Activated T-cell treated with anti-CD3 and anti-CD28 coated beads, Interleukin-2, amount 50 U/mL, for 1 hour (primary cell): ENCODE measurements at regions not wholly inside any gene's neighbourhood (a gene's known extent, or its start where the extent isn't known, plus 50 kb on each side); places are given as distances from the start of the nearest gene placed in this dataset.
"Not testable (repeated sequence)": the region's sequence is repeated elsewhere in the genome, so short reads cannot be mapped to it uniquely, and the experiment has no call there.

Experiments used
- DNase-seq: peaks from one replicate; pipeline ENCODE4 v3.0.0-alpha.2; 2020

DNA sequence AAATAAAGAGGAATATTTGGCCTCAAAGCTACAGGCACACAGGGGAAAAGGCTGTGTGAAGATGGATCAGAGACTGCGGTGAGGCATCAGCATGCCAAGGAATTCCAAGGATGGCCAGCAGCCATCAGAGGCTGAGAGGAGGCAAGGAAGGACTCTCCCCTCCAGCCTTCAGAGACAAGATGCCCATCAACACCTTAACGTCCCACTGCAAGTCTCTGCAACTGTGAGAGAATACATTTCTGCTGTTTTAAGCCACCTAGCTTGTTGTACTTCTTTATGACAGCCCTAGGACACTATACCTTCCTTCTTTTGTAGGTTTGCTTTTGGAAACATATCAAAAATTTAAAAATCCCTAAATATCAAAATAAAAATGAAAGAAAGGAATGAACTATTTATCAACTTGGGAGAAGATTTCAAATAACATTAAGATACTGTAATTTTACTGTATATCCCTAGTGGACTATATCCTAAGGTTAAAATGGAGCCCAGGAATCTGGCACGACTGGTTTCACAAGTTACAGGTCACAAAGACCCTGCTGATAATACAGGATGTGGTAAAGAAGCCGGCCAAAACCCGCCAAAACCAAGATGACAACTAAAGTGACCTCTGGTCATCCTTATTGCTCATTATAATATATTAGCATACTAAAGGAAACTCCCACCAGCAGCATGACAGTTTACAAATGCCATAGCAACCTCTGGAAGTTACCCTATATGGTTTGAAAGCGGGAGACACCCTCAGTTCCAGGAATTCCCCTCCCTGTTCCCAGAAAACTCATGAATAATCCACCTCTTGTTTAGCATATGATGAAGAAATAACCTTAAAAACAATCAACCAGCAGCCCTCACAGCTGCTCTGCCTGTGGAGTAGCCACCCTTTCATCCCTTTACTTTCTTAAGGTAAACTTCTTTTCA lies 185.2 kb downstream of the AVL9 start:
- DNase-seq: no peak

DNA sequence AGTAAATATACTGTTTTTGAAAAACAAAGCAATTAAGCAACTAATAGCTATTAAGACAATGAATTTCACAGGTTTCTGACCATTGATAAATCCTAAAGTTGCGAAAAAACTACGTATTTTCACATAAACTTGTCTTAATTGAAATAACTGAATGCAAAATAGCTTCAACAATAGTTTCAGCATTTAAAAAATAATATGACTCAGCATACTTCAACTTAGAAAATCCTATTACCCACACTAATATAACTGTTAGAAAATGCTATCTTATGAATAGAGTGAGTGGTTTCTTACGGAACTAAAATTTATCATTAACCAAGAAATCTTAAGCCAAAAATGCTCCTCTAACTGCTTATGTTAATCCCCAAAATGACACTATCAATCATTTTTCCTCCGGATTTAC lies 183.9 kb downstream of the AVL9 start:
- no peak for DNase-seq

DNA sequence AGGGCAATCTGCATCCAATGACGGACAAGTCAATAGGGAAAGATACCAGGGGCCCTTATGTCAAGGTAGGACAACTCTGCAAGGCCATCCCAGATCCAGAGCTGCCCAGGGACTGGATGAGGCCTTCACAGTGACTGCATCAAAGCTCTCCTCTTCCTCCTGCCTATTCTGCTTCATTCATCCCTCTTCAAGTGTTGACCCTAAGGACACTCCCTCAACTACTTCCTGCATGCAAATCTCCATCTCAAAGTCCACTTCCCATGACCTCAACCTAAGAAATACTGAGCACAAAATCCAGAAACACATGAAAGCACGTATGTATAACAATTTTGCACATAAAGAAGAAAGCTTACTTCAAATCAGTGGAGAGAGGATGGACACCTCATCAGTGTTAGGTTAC lies 182.3 kb downstream of the AVL9 start:
- no peak for DNase-seq

DNA sequence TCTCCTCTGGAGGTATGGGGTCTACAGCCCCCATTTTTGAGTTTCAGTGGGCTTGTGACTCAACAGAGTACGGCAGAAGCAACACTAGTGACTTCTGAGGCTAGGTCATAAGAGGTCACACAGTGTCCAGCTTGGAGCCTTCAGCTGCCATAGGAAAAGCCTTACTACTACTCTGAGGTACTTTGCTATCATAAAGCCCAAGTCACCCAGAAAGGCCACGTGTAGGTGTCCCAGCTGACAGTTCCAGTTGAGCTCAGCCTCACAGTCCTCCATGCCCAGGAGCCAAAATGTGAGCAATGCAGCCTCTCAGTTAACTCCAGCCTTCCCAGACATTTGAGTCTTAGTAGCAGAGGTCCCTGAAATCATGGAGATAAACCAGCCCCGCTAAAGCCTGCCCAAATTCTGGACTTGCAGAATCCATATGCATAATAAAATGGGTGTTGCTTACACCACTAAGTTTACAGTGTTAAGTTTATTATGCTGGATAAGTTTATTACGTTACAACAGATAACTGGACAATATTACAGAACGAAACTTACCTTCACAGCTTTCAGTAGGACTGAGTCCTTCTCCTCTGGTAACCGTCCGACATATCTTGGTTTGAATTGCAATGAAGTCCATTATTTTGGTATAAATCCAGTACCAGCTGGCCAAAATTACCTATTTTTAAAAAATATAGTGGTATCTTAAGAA lies 181.1 kb downstream of the AVL9 start:
- no peak for DNase-seq

DNA sequence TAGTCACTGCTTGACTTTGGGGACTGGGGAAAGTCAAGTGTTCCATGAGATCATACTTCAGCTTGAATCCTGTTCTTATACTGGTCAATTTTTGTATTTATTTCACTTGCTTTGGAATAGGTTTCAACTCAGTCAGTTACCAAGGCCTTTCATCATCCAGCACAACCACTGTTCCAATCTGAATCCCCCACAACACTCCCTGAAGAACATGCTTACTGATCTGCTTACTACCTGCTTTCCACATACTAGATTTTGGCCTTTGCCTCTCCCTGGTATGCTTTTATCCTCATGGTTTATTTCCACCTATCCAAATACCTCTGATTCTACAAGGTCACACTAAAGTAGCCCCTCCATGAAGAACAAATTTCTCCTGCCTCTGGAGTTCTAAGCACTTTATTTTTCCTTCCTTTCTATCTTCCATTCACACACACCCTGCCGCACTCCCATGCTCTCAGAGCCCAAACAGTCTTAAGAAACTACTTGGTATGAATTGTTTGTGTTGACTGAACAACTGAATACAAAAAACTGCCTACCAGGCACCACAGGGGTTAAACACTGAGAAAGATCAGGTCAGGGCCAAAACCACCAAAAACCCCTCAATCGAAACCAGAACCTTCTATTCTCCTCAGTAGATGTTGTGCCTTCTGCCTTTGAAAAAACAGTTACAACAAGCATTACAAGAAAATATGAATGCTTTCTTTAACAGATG lies 178.1 kb downstream of the AVL9 start:
- DNase-seq: no peak

DNA sequence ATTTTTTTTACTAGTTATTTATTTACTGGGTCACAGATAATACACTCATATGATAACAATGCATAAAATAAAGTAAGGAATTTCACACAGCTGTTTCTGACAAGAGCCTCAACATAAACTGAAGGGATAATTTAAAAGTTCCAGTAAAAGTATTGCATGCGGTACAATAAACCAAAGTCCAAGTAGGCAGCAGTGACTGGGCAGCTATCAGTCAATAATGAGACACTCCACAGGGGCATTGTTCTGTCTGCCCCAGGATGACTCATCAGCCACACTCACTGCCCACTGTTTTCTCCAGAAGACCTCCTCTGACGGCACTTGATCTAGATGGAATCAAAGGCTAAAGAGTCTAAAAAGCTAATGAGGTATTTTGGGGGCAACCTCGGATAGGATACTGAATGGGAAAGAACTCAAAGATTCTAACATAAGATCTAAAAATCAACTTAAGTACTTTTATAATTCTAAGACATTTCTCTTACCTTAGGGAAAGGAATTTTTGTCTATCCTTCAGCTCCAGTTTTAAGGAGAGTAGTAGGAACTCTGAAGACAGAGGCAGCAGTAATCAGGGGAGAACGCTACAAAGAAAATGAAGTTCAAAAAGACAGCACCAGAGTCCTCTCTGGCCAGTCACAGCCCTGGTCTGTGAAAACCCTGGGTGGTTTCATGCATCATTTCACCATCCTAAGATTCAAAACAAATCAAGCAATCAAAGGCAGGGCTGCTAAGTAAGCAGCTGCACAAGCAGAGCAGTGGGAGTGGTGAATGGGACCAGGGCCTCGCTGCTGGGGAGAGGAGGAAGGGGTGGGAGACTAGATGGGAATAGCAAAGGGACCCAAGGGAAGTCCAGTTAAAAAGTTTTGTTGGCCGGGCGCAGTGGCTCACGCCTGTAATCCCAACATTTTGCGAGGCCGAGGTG lies 175.1 kb downstream of the AVL9 start:
- no peak for DNase-seq

DNA sequence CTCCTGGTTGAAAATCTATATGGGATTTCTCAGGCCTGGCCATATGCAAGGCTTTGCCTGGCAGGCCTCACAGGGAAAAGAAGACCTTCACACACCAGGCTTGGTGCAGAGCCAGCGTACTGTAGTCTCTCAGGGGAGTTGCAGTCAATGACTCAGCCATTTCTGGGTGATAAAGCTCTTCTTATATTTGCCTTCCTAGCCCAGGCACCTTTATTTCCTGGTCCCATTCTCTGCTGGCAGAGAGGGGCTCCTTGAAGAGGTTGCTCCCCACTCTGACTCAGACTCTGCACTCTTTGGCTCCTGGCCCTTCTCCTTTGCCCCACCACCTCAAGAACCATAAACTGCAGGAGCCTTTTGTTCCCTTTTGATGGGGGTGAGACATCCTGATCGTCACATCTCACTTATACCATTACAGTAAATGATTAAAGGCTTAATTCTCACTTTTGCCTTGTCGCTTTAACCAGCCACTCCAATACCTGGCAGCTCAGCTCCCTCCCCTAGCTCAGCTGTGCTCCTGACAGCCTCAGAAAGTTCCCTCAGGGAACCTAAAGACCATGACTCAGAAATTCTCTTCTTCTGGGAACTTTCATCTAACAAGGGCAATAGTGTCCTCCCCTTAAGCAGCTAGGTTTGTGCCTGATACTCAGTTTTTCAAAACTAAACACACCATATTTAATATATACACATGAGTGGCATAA lies 174.0 kb downstream of the AVL9 start:
- DNase-seq: not testable (repeated sequence)

DNA sequence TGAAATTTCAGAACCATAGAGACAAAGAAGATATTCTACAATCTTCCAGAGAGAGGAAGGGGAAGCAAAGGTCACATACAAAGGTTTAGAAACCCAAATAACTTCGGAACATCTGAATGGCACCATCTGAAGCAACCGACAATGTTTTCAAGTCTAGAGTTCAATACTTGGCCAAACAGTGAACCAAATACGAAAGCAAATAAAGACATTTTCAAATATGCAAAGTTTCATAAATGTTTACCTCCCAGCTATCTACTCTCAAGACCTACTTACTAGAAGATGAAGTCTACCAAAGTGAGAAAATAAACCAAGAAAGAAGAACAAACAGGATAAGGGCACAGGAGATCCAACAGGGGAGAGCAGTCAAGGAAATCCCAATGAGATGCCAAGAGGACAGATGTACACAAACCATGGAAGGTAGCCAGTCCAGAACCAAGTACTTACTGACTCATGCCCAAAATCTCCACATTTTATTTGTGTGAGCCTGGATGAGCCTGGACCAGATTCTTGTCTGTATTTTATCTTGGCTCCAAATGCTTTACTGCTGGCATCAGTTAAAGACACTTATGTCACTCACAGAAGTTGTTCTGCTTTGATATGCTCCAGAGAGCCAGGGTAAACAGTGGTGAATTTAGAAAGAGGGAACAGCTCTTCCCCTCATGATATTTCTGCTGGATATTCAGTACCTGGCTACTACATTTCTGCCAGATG lies 173.3 kb downstream of the AVL9 start:
- not testable (repeated sequence) for DNase-seq

DNA sequence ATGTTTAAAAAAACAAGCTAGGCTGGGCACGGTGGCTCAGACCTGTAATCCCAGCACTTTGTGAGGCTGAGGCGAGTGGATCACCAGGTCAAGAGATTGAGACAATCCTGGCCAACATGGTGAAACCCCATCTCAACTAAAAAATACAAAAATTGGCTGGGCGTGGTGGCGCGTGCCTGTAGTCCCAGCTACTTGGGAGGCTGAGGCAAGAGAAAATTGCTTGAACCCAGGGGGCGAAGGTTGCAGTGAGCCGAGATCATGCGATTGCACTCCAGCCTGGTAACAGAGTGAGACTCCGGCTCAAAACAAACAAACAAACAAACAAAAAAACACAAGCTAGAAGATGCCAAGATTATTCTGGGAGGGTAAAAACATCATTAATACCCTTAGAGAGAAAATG lies 172.3 kb downstream of the AVL9 start:
- not testable (repeated sequence) for DNase-seq

DNA sequence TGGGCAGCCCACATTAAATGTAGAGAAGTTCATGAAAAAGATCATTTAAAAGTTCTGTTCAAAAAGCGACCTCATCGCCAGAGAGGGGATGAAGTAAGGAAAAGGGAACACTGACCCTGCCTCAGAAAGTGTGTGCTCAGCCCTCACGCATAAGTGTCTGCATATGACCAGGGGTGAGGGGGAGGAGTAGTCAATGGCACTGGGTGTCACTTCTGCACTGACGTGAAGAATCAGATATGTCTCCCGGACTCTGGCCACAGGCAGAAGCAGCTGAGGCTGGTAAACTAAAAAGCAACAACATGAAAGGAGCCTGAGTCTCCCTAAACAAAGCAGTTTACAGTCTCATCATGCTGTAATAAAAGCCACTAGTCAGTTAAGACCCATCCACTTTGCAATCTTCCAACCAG lies 168.5 kb downstream of the AVL9 start:
- DNase-seq: not testable (repeated sequence)

DNA sequence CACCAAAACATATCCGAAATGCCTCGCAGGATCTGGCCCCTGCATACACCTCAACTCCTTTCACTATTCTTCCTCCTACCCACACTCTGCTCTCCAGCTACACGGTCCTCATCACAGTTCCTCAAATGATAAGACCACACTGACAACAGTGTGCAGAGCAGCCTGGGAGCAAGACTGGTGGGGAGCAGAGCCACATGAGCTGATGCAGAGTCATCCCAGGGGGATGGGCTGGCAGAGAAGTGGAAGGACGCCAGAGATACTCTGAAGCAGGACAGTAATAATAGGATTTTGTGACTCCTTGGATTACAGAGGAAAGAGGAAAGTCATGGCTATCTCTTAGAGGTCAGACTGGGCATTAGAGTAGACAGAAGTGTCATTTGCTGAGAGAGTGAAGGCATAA lies 167.2 kb downstream of the AVL9 start:
- not testable (repeated sequence) for DNase-seq

DNA sequence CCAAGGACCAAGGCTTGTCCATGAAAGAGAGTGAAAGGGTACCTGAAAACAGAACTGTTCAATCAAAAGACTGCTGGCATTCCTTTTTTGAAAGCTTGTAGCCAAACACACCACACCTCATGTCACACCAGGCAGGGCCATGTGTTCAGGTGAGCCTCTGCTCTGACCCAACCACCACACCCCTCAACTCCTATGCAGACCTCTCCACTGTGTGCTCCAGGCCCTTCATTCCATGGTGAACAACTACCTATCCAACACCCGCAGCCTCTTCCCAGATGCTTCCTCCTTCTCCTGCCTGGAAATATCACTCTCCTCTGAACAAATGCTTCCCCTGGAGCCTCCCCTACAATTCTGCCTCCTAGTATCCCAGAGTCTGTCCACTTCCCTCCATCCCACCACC lies 166.6 kb downstream of the AVL9 start:
- DNase-seq: no peak

DNA sequence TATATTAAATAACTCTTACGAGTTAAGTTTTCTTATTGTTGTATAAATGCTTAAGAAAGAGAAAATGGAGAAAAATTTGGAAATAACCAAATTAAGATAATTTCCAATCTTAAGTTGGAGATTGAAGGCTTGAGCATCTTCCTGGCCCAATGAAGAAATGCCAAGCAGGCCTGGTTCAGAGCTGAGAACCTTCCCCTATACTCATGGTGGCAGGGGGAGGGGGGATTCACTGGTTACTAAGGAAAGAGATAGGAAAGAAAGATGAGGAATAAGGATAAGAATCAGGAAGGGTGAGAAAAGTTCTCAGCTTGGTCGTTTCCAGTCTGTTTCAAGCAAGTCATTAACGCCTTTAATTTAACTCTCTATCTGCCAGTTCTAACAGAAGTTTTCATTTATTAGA lies 166.2 kb downstream of the AVL9 start:
- DNase-seq: no peak

DNA sequence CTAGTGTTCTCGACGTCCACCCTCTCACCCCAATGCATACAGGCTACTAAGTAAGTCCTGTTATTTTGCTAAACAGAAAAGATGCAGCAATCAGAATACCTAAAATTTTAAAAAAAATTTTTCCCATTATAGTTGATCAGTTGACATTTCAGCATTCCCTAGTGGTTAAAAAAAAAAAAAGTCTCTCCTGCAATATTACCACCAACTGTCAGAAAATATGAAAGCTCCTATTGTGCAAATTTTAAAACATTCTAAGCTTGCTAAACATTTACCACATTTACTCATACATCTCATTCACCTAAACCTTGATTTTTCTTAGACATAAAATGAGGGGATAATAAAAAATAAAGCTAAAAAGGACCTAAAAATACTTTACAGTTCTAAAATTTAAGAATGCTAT lies 165.6 kb downstream of the AVL9 start:
- no peak for DNase-seq

DNA sequence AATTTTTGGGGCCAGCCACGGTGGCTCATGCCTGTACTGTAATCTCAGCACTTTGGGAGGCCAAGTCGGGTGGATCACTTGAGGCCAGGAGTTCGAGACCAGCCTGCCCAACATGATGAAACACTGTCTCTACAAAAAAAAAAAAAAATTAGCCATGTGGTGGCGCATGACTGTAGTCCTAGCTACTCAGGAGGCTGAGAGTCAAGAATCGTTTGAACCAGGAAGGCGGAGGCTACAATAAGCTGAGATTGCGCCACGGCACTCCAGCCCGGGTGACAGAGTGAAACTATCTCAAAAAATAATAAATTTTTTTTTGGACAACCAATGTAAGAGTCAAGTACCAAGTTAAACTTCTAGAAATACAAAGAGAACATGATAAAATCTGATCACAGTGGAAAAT lies 164.6 kb downstream of the AVL9 start:
- no peak for DNase-seq

DNA sequence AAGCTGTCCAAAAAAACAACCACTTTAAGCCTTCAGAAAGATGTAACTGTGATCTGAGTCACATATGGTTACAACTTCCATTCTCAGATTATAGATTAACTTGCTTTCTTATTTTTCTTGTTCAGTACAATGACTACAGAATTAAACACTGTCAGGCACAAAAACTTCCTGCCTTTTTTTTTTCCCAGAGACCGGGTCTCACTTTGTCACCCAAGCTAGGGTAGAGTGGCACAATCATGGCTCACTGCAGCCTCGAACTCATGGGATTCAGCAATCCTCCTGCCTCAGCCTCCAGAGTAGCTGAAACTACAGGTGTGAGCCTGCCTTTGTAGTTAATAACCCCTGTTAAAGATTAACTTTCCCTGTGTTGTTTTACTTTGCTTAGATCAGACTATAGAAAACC lies 163.2 kb downstream of the AVL9 start:
- no peak for DNase-seq

DNA sequence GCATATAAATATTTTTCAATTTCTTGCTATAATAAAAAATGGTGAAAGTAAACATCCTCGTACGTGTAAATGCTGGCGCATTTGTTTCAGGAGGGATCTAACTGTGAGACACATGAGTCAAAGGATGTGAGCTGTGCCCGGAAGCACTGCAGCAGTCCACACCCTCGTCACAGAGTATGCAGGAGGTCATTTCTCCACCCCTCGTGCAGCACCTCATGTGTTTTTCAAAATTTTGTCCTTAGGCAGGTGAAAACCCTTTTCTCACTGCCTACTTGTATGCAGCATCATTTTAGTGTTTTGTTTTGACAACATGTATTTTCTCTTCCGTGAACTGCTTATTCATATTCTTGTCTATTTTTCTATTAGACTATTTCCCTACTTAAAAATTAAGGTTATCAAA lies 162.7 kb downstream of the AVL9 start:
- no peak for DNase-seq

DNA sequence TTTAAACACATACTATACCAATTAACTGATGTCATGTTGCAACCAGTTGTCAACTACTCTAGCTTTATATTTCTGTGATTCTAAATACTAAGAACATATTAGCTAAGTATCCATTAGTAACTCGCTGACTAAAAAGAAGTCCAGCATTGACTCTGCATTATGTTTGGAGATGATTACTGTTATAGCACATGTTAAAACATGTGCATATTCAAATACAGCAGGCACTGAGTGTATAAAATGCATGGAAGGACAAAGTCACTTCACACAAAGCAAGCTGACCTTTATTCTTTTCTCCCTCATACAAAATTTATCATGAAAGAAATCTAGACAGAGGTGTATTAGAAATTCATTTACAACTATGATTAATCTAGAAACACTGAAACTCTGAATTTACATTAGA lies 159.3 kb downstream of the AVL9 start:
- not testable (repeated sequence) for DNase-seq

DNA sequence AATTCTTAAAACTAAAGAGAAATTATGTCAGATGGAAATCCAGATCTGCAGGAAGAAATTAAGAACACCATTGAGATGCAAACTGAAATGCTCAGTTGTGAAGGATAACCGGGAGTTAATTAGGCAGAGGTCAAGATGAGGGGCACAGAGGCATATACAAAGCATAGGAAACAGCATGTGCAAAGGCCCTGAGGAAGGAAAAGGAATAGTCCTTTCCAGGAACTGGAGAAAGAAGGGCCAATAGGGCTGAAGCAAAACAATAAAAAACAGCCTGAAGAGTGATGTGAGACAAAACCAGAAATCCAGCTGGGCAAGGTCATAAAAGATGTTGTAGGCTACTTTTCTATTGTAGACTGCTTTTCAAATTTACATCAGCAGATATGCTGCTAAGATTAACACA lies 155.1 kb downstream of the AVL9 start:
- DNase-seq: not testable (repeated sequence)

DNA sequence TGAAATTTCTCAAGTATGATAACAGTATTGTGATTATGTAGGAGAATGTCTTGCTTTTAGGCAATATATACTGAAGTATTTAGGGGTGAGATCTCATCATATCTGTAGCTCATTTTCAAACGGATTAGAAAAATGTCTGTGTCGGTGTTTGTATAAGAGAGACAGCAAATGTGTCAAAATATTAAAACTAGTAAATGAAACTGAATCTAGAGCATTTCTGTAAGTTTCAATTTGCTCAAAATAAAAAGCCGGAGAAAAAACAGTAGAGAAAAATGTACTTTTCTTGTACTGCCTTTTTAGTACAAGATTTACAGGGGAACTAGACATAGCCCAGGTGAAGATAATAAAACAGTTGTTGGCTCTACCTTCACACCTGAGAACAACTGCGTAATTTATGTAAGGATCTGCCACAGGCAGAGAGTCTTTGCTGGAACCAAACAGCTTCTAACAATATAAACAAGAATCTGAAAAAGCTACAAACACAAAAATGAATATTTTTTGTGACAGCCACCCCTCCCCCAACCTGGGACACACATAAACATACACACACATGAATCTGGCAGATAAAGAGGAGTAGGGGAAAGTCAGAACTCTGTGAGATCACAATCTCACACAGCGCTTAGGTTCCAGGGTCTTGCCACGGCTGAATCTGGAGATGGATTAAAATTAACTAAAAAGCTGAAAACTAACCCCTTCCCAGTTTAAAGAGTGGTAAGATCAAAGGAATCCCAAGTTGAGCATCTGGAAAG lies 153.3 kb downstream of the AVL9 start:
- DNase-seq: no peak
